ENCODE measurements at regions not wholly inside any gene's neighbourhood (a gene's known extent, or its start where the extent isn't known, plus 50 kb on each side); places are given as distances from the start of the nearest gene placed in this dataset.

DNA sequence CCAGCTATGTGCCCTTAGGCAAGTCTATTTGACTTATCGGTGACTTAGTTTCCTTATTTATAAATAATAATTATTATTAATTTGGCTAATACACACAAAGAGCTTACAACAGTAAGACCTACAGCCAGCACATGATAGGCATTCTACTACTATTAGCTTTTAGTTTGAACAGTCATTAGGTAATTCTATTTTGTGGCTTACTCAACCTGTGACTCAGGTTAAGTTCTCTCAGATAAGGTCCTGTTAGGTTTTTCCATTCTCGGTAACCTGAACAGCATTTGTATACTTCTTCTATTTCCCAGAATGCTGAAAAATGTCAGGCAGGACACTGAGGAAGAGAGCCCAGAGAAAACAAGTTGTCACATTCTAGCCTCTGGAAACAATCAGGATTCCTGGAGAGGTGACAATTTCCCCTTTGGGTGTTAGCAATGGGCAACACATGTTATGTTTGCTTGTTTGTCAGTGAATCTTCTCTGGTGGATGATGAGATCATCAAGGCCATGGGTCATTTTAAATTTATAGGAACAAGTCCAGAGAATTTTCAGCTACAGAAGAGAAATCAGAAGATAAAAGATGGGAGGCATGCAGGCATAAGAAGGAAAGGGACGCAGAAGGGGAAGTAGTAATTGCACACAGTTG is 2144.7 kb downstream of the PCDH7 start:
- TF ChIP-seq EP300 (IDR thresholded peaks at IDR 0.05; ENCODE audit: borderline replicate concordance) (no peak), RAD21 (IDR thresholded peaks at IDR 0.05; ENCODE audit: low read depth) (no peak), NFIC (IDR thresholded peaks at IDR 0.05) (no peak), REST (IDR thresholded peaks at IDR 0.05; ENCODE audit: low read depth) (no peak), FOXM1 (IDR thresholded peaks at IDR 0.05; ENCODE audit: borderline replicate concordance, low read depth) (no peak)
- TF ChIP-seq, protein P1, sequence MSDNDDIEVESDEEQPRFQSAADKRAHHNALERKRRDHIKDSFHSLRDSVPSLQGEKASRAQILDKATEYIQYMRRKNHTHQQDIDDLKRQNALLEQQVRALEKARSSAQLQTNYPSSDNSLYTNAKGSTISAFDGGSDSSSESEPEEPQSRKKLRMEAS (IDR thresholded peaks at IDR 0.05), result no peak
